Liver (tissue), 3 donors: ENCODE measurements at regions not wholly inside any gene's neighbourhood (a gene's known extent, or its start where the extent isn't known, plus 50 kb on each side); places are given as distances from the start of the nearest gene placed in this dataset.

ENCODE experiments used
- EGR1 ChIP-seq, 2 donors: IDR thresholded peaks; 2 replicates each; pipeline ENCODE4 v1.6.1; 2016 to 2018; ENCODE audit warnings: antibody characterized with exemption in 2 of 2, low read depth in 2 of 2
- FOXA1 ChIP-seq: IDR thresholded peaks from 2 replicates; pipeline ENCODE4 v1.6.1; 2016; ENCODE audit warnings: antibody characterized with exemption
- GABPA ChIP-seq, 2 donors: IDR thresholded peaks in 1 of 2; conservative IDR thresholded peaks in 1 of 2; 2 replicates each; pipeline ENCODE4 v1.6.1; 2016; ENCODE audit warnings: antibody characterized with exemption in 2 of 2, mild to moderate bottlenecking in 1 of 2, moderate library complexity in 1 of 2
- JUND ChIP-seq, 2 donors: IDR thresholded peaks; 2 replicates each; pipeline ENCODE4 v1.6.1; 2016; ENCODE audit warnings: antibody characterized with exemption in 2 of 2
- MAX ChIP-seq: IDR thresholded peaks from 2 replicates; pipeline ENCODE4 v1.6.1; 2016; ENCODE audit warnings: antibody characterized with exemption
- NR2F2 ChIP-seq: IDR thresholded peaks from 2 replicates; pipeline ENCODE4 v1.6.1; 2016; ENCODE audit warnings: antibody characterized with exemption
- RAD21 ChIP-seq, 2 donors: IDR thresholded peaks; 2 replicates each; pipeline ENCODE4 v1.6.1; 2016; ENCODE audit warnings: antibody characterized with exemption in 2 of 2, mild to moderate bottlenecking in 2 of 2
- SP1 ChIP-seq: IDR thresholded peaks from 2 replicates; pipeline ENCODE4 v1.6.1; 2018; ENCODE audit warnings: antibody characterized with exemption, mild to moderate bottlenecking
- ZBTB33 ChIP-seq: IDR thresholded peaks from 2 replicates; pipeline ENCODE4 v1.6.1; 2016; ENCODE audit warnings: antibody characterized with exemption
- TF ChIP-seq, protein P1 (sequence below): fragments of 150-350 bp; IDR thresholded peaks from 2 replicates; pipeline ENCODE4 v1.5.1; 2017; ENCODE audit warnings: improper control_type of control experiment, low read depth, low read length; ENCODE audit not compliant: missing input control
- donor health status: healthy.
- donor health status: healthy.

GRCh38 chr1:48121955-48122354 is 100.6 kb upstream of the SLC5A9 start:
- TF ChIP-seq EGR1 (IDR thresholded peaks at IDR 0.05; ENCODE audit: low read depth in 2 of 2) (no peak), SP1 (no peak), GABPA (IDR thresholded peaks at IDR 0.05 in 1 of 2, conservative IDR thresholded peaks at IDR 0.05 in 1 of 2) (no peak), ZBTB33 (no peak), JUND (IDR thresholded peaks at IDR 0.05) (no peak), RAD21 (IDR thresholded peaks at IDR 0.05) (no peak), MAX (no peak), NR2F2 (no peak), FOXA1 (no peak)
- TF ChIP-seq, protein P1, sequence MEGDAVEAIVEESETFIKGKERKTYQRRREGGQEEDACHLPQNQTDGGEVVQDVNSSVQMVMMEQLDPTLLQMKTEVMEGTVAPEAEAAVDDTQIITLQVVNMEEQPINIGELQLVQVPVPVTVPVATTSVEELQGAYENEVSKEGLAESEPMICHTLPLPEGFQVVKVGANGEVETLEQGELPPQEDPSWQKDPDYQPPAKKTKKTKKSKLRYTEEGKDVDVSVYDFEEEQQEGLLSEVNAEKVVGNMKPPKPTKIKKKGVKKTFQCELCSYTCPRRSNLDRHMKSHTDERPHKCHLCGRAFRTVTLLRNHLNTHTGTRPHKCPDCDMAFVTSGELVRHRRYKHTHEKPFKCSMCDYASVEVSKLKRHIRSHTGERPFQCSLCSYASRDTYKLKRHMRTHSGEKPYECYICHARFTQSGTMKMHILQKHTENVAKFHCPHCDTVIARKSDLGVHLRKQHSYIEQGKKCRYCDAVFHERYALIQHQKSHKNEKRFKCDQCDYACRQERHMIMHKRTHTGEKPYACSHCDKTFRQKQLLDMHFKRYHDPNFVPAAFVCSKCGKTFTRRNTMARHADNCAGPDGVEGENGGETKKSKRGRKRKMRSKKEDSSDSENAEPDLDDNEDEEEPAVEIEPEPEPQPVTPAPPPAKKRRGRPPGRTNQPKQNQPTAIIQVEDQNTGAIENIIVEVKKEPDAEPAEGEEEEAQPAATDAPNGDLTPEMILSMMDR = no peak
